ENCODE measurements at regions not wholly inside any gene's neighbourhood (a gene's known extent, or its start where the extent isn't known, plus 50 kb on each side); places are given as distances from the start of the nearest gene placed in this dataset.

- no peaks in the 10 kb centered on the region for H3K36me3 ChIP-seq
- DNase-seq = no peak
- intact Hi-C loops (cut with DNase I) = no loop called here
- TF ChIP-seq POLR2A (IDR thresholded peaks at IDR 0.05) (no peak), CTCF (IDR thresholded peaks at IDR 0.05) (no peak)
- H3K4me1 ChIP-seq = no peaks in the 10 kb centered on the region
- H3K27me3 ChIP-seq = no peaks in the 10 kb centered on the region
- no peak overlapping the region for H3K27ac ChIP-seq
- H3K4me3 ChIP-seq = no peak overlapping the region
- peaks cover 0 to 4% (median 0%) of the 10 kb centered on the region in 12 donors for H3K9me3 ChIP-seq
- WGBS, 4 donors = 74 to 78% (median 76%) methylated on average over 2 of the region's 2 CpGs
- ATAC-seq = no peak
Observed at GRCh38 chr20:39129523-39129922, 167.4 kb downstream of the DHX35 start.

GRCh38 chr20:39124064-39124463 lies 161.9 kb downstream of the DHX35 start:
- WGBS, 4 donors = 86 to 93% (median 91%) methylated on average over 7 of the region's 7 CpGs
- Histone ChIP-seq H3K4me3 (no peak overlapping the region), H3K4me1 (no peaks in the 10 kb centered on the region), H3K27me3 (peaks cover 0 to 16% (median 0%) of the 10 kb centered on the region in 9 donors), H3K9me3 (peaks cover 0 to 4% (median 0%) of the 10 kb centered on the region in 12 donors), H3K36me3 (no peaks in the 10 kb centered on the region), H3K27ac (no peak overlapping the region)
- ATAC-seq = no peak
- no peak for DNase-seq
- TF ChIP-seq CTCF (IDR thresholded peaks at IDR 0.05) = no peak
- no peak for TF ChIP-seq POLR2A (IDR thresholded peaks at IDR 0.05)
- intact Hi-C loops (cut with DNase I) = no loop called here

GRCh38 chr20:39123185-39123557 lies 161.0 kb downstream of the DHX35 start:
- DNase-seq (no peak), ATAC-seq (no peak)
- 26 to 48% (median 30%) methylated on average over 3 of the region's 3 CpGs for WGBS, 4 donors
- Histone ChIP-seq H3K4me3 (no peak overlapping the region), H3K9me3 (peaks cover 0 to 4% (median 0%) of the 10 kb centered on the region in 12 donors), H3K4me1 (no peaks in the 10 kb centered on the region), H3K27me3 (peaks cover 0 to 16% (median 0%) of the 10 kb centered on the region in 9 donors), H3K27ac (no peak overlapping the region), H3K36me3 (no peaks in the 10 kb centered on the region)
- TF ChIP-seq CTCF (IDR thresholded peaks at IDR 0.05) = no peak
- TF ChIP-seq POLR2A (IDR thresholded peaks at IDR 0.05) = no peak
- intact Hi-C loops (cut with DNase I) = no loop called here

- TF ChIP-seq CTCF (IDR thresholded peaks at IDR 0.05) (no peak), POLR2A (IDR thresholded peaks at IDR 0.05) (no peak)
- Histone ChIP-seq H3K9me3 (peaks cover 0 to 14% (median 4%) of the 10 kb centered on the region in 12 donors), H3K27me3 (peaks cover 0 to 17% (median 0%) of the 10 kb centered on the region in 9 donors), H3K4me1 (peaks cover 0 to under 1% (median 0%) of the 10 kb centered on the region in 12 donors), H3K4me3 (no peak overlapping the region), H3K36me3 (no peaks in the 10 kb centered on the region), H3K27ac (no peak overlapping the region)
- DNase-seq (no peak), ATAC-seq (no peak)
- intact Hi-C loops (cut with DNase I) = loop anchor here in 4 of 10 donors (10.0 kb wide), 4 partner anchors 147 to 1847 kb away; no protein-coding TSS in a partner anchor
Observed at GRCh38 chr20:39117491-39117890, 155.3 kb downstream of the DHX35 start.
